Psoas muscle (tissue), 7 donors: ENCODE measurements at regions not wholly inside any gene's neighbourhood (a gene's known extent, or its start where the extent isn't known, plus 50 kb on each side); places are given as distances from the start of the nearest gene placed in this dataset.

Experiments
- ATAC-seq, 4 donors: fragments of 200-7000 bp; cut with Tn5 transposase; one replicate each; pipeline ENCODE4 v1.9.1; 2020; ENCODE audit warnings: moderate library complexity in 3 of 4, mild to moderate bottlenecking in 2 of 4
- DNase-seq, 2 donors: peaks; one replicate each; pipeline ENCODE4 v3.0.0-alpha.2; 2020
- H3K27ac ChIP-seq: fragments of 200-600 bp; one replicate; pipeline ENCODE4 v1.8.0; 2022
- H3K27me3 ChIP-seq, 3 donors: fragments of 200-600 bp in 1 of 3; one replicate each; pipeline versions ENCODE4 v1.6.1 to v1.8.0; 2013 to 2022; ENCODE audit warnings: low read length in 2 of 3, mild to moderate bottlenecking in 2 of 3, moderate library complexity in 1 of 3; ENCODE audit not compliant: insufficient read depth in 3 of 3
- H3K36me3 ChIP-seq, 2 donors: fragments of 200-600 bp in 1 of 2; one replicate each; pipeline versions ENCODE4 v1.6.1 to v1.8.0; 2013 to 2022; ENCODE audit warnings: low read depth in 1 of 2, mild to moderate bottlenecking in 1 of 2, moderate library complexity in 1 of 2; ENCODE audit not compliant: insufficient read depth in 1 of 2
- H3K4me1 ChIP-seq: fragments of 200-600 bp; one replicate; pipeline ENCODE4 v1.8.0; 2022
- H3K4me3 ChIP-seq: fragments of 200-600 bp; one replicate; pipeline ENCODE4 v1.8.0; 2022; ENCODE audit warnings: mild to moderate bottlenecking
- H3K9me3 ChIP-seq: fragments of 200-600 bp; one replicate; pipeline ENCODE4 v1.8.0; 2022
- CTCF ChIP-seq: fragments of 200-600 bp; IDR thresholded peaks from one replicate; pipeline ENCODE4 v1.8.0; 2022; ENCODE audit warnings: antibody characterized with exemption
- WGBS, 3 donors: extraction: QIAGEN DNeasy Blood & Tissue Kit; methylation state at CpG; one replicate each; pipeline versions ENCODE4 v1.1.6 to v1.1.7; 2013; 5-methylcytosine and 5-hydroxymethylcytosine counted together
- intact Hi-C, 2 donors: fragments of 100-400 bp; cut with DNase I; formaldehyde crosslinking; loops; one replicate each; pipeline versions ENCODE4 v1.11.0 to v1.14.2; 2022
- donor health status: healthy with polysubstance abuse.
- donor health status: DM: no; HTN: no; CAD: no; lungs with moderate emphysema.
- donor health status: Bipolar disorder and iron deficiency.
- donor health status: healthy.
- donor health status: DM: yes; HTN: yes; CAD: no.
- donor health status: DM: no; HTN: no; CAD: no.
- donor health status: DM: yes; HTN: yes; CAD: no.

DNA sequence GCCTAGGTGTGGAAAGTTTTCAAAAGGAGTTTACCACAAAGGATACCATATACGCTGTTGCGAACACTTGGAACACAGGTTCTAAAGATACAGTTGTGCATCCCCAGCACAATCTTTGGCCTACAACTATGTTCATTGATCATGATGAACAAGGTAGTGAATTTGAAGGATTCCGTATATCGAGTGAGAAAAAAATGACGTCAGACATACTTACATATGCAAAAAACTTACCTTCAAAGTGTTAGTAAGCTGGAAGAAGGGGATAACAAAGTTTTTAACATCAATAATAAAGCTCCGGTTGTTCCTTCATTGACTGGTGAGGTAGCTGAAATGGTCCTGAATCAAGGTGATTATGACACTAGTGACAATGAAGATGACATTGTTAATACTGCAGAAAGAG, 133.9 kb upstream of the PDE3A start:
- intact Hi-C loops, result no loop called here
- Histone ChIP-seq H3K27ac (no peak overlapping the region), H3K4me1 (no peaks in the 10 kb centered on the region), H3K36me3 (no peaks in the 10 kb centered on the region), H3K4me3 (no peak overlapping the region), H3K9me3 (no peaks in the 10 kb centered on the region), H3K27me3 (no peaks in the 10 kb centered on the region)
- TF ChIP-seq CTCF, result no peak
- ATAC-seq (no peak), DNase-seq (no peak)
- 81 to 98% (median 90%) methylated on average over 6 of the region's 6 CpGs for whole genome bisulfite sequencing, 3 donors

- WGBS, 3 donors, result 88 to 93% (median 90%) methylated on average over 7 of the region's 7 CpGs
These were observed 131.2 kb upstream of the PDE3A start for GRCh38 chr12:20237091-20237490.

DNA sequence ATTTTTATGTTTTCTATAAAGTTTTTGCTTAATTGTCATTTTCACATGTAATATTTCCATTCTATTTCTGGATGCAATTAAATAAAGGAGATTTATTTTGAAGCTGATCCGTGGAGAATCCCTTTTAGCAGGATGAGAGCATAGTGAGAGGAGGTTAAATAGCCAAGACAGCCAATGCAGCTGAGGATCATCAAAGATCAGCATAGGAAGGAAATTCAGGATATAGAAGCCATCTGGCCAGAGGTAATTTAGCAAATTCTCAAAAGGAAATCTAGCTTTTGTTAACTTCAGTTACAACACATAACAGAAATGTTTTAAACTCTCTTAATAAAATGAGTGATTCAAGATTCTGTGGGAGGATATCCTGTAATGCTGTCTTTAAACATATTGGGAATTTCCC, 122.8 kb upstream of the PDE3A start:
- intact Hi-C loops, result no loop called here
- H3K4me1 ChIP-seq, result no peaks in the 10 kb centered on the region
- DNase-seq (no peak), ATAC-seq (no peak)
- H3K27ac ChIP-seq, result no peak overlapping the region
- no peak for TF ChIP-seq CTCF
- WGBS, 3 donors, result 24 to 40% (median 29%) methylated on average over 1 of the region's 1 CpG
- H3K4me3 ChIP-seq, result no peak overlapping the region
- H3K9me3 ChIP-seq, result peaks cover 5% of the 10 kb centered on the region
- H3K36me3 ChIP-seq, result no peaks in the 10 kb centered on the region
- H3K27me3 ChIP-seq, result no peaks in the 10 kb centered on the region

More at GRCh38 chr12:20237091-20237490, 131.2 kb upstream of the PDE3A start:
- ATAC-seq, result no peak
- intact Hi-C loops, result no loop called here
- Histone ChIP-seq H3K36me3 (no peaks in the 10 kb centered on the region), H3K4me1 (no peaks in the 10 kb centered on the region), H3K27ac (no peak overlapping the region), H3K4me3 (no peak overlapping the region), H3K9me3 (no peaks in the 10 kb centered on the region), H3K27me3 (no peaks in the 10 kb centered on the region)
- no peak for TF ChIP-seq CTCF
- no peak for DNase-seq

DNA sequence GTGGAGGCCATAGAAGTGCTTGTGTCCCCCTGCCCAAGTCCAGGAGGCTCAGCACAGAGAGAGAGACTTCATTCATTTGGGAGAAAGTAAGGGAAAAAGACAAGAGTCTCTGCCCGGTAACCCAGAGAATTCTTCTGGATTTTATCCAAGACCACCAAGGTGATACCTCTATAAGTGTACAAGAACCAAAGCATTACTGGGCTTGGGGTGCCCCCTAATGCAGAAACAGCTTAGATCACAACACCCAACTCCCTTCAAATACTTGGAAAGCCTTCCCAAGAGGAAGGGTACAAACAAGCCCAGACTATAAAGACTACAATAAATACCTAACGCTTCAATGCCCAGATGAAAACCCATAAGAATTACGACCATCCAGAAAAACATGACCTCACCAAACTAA, 119.7 kb upstream of the PDE3A start:
- Histone ChIP-seq H3K4me3 (no peak overlapping the region), H3K36me3 (no peaks in the 10 kb centered on the region), H3K27ac (no peak overlapping the region), H3K9me3 (peaks cover 5% of the 10 kb centered on the region), H3K27me3 (no peaks in the 10 kb centered on the region), H3K4me1 (no peaks in the 10 kb centered on the region)
- WGBS, 3 donors, result 77 to 94% (median 88%) methylated on average over 3 of the region's 3 CpGs
- no peak for DNase-seq
- intact Hi-C loops, result no loop called here
- no peak for TF ChIP-seq CTCF
- no peak for ATAC-seq

DNA sequence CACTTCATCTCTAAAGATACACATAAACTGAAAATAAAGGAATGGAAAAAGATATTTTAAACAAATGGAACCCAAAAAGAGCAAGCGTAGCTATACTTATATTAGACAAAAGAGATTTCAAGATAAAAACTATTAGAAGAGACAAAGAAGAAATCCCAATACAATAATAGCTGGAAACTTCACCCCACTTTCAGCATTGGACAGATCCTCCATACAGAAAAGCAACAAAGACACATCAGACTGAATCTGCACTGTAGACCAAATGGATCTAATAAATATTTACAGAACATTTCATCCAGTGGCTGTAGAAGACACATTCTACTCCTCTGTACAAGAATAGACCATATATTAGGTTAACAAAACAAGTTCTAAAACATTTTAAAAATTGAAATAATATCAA, 117.6 kb upstream of the PDE3A start:
- Histone ChIP-seq H3K27ac (no peak overlapping the region), H3K36me3 (no peaks in the 10 kb centered on the region), H3K9me3 (peaks cover 5% of the 10 kb centered on the region), H3K27me3 (no peaks in the 10 kb centered on the region), H3K4me3 (no peak overlapping the region), H3K4me1 (no peaks in the 10 kb centered on the region)
- TF ChIP-seq CTCF, result no peak
- ATAC-seq, result no peak
- 93 to 100% (median 98%) methylated on average over 1 of the region's 1 CpG for WGBS, 3 donors
- no peak for DNase-seq
- intact Hi-C loops, result no loop called here
